Suprapubic skin (tissue), 4 donors: ENCODE measurements at regions not wholly inside any gene's neighbourhood (a gene's known extent, or its start where the extent isn't known, plus 50 kb on each side); places are given as distances from the start of the nearest gene placed in this dataset.

Experiments used
- DNase-seq, 2 donors: peaks; one replicate each; pipeline ENCODE4 v3.0.0-alpha.2; 2019; ENCODE audit warnings: low spot score in 2 of 2
- H3K27ac ChIP-seq: fragments of 200-600 bp; sonication (generic); one replicate; pipeline ENCODE4 v1.5.1; 2019
- H3K27me3 ChIP-seq: fragments of 200-600 bp; sonication (generic); one replicate; pipeline ENCODE4 v1.5.1; 2019
- H3K36me3 ChIP-seq: fragments of 200-600 bp; sonication (generic); one replicate; pipeline ENCODE4 v1.5.1; 2019
- H3K4me1 ChIP-seq: fragments of 200-600 bp; sonication (generic); one replicate; pipeline ENCODE4 v1.5.1; 2019
- H3K4me3 ChIP-seq: fragments of 200-600 bp; sonication (generic); one replicate; pipeline ENCODE4 v1.5.1; 2019; ENCODE audit warnings: mild to moderate bottlenecking
- H3K9me3 ChIP-seq: fragments of 200-600 bp; sonication (generic); one replicate; pipeline ENCODE4 v1.5.1; 2019
- EP300 ChIP-seq: sonication (generic); formaldehyde crosslinking; IDR thresholded peaks from one replicate; pipeline ENCODE4 v1.6.1; 2017; ENCODE audit warnings: antibody characterized with exemption
- POLR2A ChIP-seq, 2 donors: fragments of 450-650 bp; IDR thresholded peaks; one replicate each; pipeline ENCODE4 v1.6.1; 2017; ENCODE audit warnings: antibody characterized with exemption in 2 of 2, mild to moderate bottlenecking in 2 of 2, moderate library complexity in 2 of 2
- POLR2AphosphoS5 ChIP-seq, 3 donors: sonication (generic); formaldehyde crosslinking; IDR thresholded peaks; one replicate each; pipeline ENCODE4 v1.6.1; 2017; ENCODE audit warnings: antibody characterized with exemption in 3 of 3
- WGBS: methylation state at CpG from one replicate; pipeline ENCODE4 v1.1.5; 2018; 5-methylcytosine and 5-hydroxymethylcytosine counted together
- TF ChIP-seq, protein P1 (sequence below), 2 donors: fragments of 200-600 bp in 1 of 2; fragments of 450-650 bp in 1 of 2; sonication (generic) in 1 of 2; IDR thresholded peaks; one replicate each; pipeline ENCODE4 v1.5.1; 2016 to 2019; ENCODE audit warnings: antibody characterized with exemption in 2 of 2, mild to moderate bottlenecking in 1 of 2, moderate library complexity in 1 of 2

DNA sequence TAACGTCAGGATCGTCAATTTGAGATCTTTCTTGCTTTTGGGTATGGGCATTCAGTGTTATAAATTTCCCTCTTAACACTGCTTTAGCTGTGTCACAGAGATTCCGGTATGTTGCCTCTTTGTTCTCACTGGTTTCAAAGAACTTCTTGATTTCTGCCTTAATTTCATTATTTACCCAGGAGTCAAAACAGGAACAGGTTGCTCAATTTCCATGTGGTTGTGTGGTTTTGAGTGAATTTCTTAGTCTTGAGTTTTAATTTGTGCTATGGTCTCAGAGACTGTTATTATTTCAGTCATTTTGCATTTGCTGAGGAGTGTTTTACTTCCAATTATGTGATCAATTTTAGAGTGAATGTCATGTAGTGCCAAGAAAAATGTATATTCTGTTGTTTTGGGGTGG is 153.1 kb downstream of the PCDH17 start:
- no peaks in the 10 kb centered on the region for H3K4me1 ChIP-seq
- no peak for DNase-seq
- H3K27ac ChIP-seq = no peak overlapping the region
- no peaks in the 10 kb centered on the region for H3K36me3 ChIP-seq
- H3K4me3 ChIP-seq = no peak overlapping the region
- no peak for TF ChIP-seq POLR2A (IDR thresholded peaks at IDR 0.05)
- no peak for TF ChIP-seq POLR2AphosphoS5 (IDR thresholded peaks at IDR 0.05)
- no peak for TF ChIP-seq EP300
- TF ChIP-seq, protein P1, sequence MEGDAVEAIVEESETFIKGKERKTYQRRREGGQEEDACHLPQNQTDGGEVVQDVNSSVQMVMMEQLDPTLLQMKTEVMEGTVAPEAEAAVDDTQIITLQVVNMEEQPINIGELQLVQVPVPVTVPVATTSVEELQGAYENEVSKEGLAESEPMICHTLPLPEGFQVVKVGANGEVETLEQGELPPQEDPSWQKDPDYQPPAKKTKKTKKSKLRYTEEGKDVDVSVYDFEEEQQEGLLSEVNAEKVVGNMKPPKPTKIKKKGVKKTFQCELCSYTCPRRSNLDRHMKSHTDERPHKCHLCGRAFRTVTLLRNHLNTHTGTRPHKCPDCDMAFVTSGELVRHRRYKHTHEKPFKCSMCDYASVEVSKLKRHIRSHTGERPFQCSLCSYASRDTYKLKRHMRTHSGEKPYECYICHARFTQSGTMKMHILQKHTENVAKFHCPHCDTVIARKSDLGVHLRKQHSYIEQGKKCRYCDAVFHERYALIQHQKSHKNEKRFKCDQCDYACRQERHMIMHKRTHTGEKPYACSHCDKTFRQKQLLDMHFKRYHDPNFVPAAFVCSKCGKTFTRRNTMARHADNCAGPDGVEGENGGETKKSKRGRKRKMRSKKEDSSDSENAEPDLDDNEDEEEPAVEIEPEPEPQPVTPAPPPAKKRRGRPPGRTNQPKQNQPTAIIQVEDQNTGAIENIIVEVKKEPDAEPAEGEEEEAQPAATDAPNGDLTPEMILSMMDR (IDR thresholded peaks at IDR 0.05) = no peak
- no peaks in the 10 kb centered on the region for H3K9me3 ChIP-seq
- no peaks in the 10 kb centered on the region for H3K27me3 ChIP-seq
- 86% methylated on average over 3 of the region's 3 CpGs for WGBS

DNA sequence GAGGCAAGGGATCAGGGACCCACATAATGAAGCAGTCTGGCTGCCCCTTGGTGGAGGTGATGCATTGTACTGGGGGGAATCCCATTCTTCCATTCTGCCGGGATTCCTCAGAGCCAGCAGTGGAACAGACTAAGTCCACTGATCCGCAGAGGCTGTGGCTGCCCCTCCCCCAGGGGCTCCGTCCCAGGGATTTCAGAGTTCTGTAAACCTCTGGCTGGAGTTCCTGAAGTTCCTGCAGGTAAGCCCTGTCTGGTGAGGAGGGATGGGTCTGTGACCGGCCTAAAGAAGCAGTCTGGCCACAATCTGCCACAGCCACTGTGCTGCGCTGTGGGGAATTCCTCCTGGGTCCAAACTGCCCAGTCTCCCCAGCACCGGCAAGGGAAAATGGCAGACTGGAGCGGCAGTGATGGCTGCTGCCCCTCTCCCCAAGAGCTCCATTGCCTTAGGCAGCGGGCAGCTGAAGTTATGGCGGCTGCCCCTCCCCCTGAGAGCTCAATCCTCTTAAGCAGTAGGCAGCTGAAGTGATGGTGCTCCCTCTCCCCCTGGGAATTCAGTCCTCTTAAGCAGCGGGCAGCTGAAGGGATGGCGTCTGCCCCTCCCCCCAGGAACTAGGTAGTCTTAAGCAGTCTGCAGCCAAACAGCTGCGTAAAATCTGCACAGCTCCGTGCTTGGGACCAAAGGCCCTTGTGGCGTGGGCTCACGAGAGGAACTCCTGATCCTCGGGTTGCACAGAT is 155.7 kb downstream of the PCDH17 start:
- TF ChIP-seq EP300 (no peak), POLR2AphosphoS5 (IDR thresholded peaks at IDR 0.05) (no peak), POLR2A (IDR thresholded peaks at IDR 0.05) (no peak)
- TF ChIP-seq, protein P1 (IDR thresholded peaks at IDR 0.05) = no peak
- DNase-seq = peak in 1 of 2 donors; percentile 40
- WGBS = 97% methylated on average over 6 of the region's 16 CpGs
- Histone ChIP-seq H3K4me1 (no peaks in the 10 kb centered on the region), H3K36me3 (no peaks in the 10 kb centered on the region), H3K4me3 (no peak overlapping the region), H3K27me3 (no peaks in the 10 kb centered on the region), H3K27ac (no peak overlapping the region), H3K9me3 (no peaks in the 10 kb centered on the region)

DNA sequence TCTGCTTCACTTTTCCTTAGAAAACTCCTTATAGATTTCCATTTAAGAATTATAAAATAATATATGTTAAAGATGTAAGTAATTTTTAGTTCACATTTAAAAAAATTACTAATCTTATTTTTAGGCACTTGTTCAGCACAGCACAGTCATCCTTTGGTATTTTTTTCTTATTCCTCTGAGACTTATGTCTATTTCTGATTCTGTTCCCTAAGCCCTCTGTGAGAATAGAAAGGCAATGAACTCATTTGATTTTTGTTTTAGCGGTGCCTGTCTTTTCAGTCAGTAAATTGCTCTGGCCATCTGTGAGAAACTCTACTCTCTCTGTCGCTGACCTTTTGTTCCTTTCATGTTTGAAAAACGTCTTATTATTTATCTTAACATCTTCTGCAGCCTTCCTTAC is 168.1 kb downstream of the PCDH17 start:
- no peaks in the 10 kb centered on the region for H3K4me1 ChIP-seq
- H3K4me3 ChIP-seq = no peak overlapping the region
- TF ChIP-seq POLR2A (IDR thresholded peaks at IDR 0.05) (no peak), POLR2AphosphoS5 (IDR thresholded peaks at IDR 0.05) (no peak), EP300 (no peak)
- TF ChIP-seq, protein P1 (IDR thresholded peaks at IDR 0.05) = no peak
- no peaks in the 10 kb centered on the region for H3K27me3 ChIP-seq
- no peaks in the 10 kb centered on the region for H3K36me3 ChIP-seq
- H3K9me3 ChIP-seq = no peaks in the 10 kb centered on the region
- WGBS = 44% methylated on average over 3 of the region's 3 CpGs
- no peak overlapping the region for H3K27ac ChIP-seq
- no peak for DNase-seq

DNA sequence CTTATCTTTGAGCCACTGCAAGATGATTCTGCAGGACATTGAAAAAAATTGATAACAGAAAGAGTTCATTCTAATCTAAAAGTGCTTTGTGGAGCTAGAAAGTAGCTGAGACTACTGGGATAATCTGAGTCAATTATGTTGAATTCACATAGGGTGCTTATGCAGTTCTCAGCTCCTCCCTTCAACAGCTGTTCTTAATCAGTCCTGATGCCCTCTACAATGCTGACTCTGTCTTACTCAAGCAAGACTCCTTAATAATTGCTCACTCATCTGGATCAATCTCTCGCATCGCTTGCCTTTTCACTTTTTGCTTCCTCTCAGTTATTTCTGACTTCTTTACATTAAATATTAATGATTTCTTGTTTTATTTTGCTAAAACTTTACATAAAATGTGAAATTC is 182.1 kb downstream of the PCDH17 start:
- no peaks in the 10 kb centered on the region for H3K27me3 ChIP-seq
- DNase-seq = no peak
- TF ChIP-seq POLR2A (IDR thresholded peaks at IDR 0.05) (no peak), EP300 (no peak), POLR2AphosphoS5 (IDR thresholded peaks at IDR 0.05) (no peak)
- TF ChIP-seq, protein P1 (IDR thresholded peaks at IDR 0.05) = no peak
- H3K27ac ChIP-seq = no peak overlapping the region
- 76% methylated on average over 2 of the region's 2 CpGs for WGBS
- H3K9me3 ChIP-seq = peaks cover 5% of the 10 kb centered on the region
- no peak overlapping the region for H3K4me3 ChIP-seq
- H3K4me1 ChIP-seq = no peaks in the 10 kb centered on the region
- no peaks in the 10 kb centered on the region for H3K36me3 ChIP-seq

DNA sequence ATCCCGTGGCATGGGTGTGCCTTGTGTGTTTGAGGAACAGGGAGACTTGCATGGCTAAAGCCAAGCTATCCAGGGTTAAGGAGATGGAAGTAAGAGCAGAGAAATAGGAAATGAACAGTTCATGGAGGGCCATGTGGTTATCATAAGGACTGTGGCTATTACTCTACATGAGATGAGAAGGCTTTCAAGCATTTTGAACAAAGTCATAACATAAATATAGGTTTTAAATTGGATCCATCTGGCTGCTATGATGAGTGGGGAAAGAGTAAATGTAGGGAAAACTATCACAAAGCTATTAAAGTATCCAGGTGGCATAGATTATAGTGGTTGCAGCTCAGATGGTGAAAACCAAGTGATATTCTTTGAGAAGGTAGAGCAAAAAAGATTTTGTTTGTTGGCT is 184.1 kb downstream of the PCDH17 start:
- WGBS = 67% methylated on average over 1 of the region's 1 CpG
- TF ChIP-seq EP300 (no peak), POLR2A (IDR thresholded peaks at IDR 0.05) (no peak), POLR2AphosphoS5 (IDR thresholded peaks at IDR 0.05) (no peak)
- TF ChIP-seq, protein P1 (IDR thresholded peaks at IDR 0.05) = no peak
- Histone ChIP-seq H3K36me3 (no peaks in the 10 kb centered on the region), H3K27ac (no peak overlapping the region), H3K4me3 (no peak overlapping the region), H3K9me3 (peaks cover 5% of the 10 kb centered on the region), H3K27me3 (no peaks in the 10 kb centered on the region), H3K4me1 (no peaks in the 10 kb centered on the region)
- DNase-seq = no peak
